ENCODE measurements at regions not wholly inside any gene's neighbourhood (a gene's known extent, or its start where the extent isn't known, plus 50 kb on each side); places are given as distances from the start of the nearest gene placed in this dataset.
"Not testable (repeated sequence)": the region's sequence is repeated elsewhere in the genome, so short reads cannot be mapped to it uniquely, and the experiment has no call there.

DNA sequence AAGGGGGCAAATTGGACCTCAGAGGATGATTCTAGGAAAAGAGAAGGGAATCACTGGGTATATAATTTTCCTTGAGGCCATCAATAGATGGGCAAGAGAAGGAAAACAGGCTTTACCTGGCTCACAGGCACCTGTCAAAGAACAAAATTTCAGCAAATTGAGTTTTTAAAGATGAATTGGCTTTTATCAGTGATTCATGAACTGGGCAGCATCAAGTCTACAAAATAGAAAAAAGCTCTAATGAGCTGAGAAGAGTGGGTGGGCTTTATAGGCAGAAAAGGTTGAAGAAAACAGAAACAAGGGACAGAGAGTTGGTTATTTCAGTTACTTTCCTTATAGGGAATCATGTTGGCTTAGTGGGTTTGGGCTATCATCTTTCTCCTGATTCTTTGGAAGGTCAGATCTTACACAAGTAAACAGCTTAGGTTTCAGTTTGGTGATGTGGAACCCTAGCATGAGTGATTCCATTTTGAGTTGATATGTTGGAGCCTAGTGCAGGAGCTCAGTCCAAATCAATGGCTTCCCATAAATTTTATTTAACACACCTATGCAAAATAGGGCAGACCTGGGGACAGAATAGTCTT is 120.7 kb upstream of the MED14 start:
- no peak for DNase-seq (ENCODE audit: extremely low spot score)
- ChIA-PET CTCF (no interaction called here), POLR2A (no interaction called here)
- TF ChIP-seq, protein P1, sequence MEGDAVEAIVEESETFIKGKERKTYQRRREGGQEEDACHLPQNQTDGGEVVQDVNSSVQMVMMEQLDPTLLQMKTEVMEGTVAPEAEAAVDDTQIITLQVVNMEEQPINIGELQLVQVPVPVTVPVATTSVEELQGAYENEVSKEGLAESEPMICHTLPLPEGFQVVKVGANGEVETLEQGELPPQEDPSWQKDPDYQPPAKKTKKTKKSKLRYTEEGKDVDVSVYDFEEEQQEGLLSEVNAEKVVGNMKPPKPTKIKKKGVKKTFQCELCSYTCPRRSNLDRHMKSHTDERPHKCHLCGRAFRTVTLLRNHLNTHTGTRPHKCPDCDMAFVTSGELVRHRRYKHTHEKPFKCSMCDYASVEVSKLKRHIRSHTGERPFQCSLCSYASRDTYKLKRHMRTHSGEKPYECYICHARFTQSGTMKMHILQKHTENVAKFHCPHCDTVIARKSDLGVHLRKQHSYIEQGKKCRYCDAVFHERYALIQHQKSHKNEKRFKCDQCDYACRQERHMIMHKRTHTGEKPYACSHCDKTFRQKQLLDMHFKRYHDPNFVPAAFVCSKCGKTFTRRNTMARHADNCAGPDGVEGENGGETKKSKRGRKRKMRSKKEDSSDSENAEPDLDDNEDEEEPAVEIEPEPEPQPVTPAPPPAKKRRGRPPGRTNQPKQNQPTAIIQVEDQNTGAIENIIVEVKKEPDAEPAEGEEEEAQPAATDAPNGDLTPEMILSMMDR (IDR thresholded peaks at IDR 0.05; ENCODE audit: control extremely low read depth, extremely low read depth, low read depth, missing control alignments) = no peak

DNA sequence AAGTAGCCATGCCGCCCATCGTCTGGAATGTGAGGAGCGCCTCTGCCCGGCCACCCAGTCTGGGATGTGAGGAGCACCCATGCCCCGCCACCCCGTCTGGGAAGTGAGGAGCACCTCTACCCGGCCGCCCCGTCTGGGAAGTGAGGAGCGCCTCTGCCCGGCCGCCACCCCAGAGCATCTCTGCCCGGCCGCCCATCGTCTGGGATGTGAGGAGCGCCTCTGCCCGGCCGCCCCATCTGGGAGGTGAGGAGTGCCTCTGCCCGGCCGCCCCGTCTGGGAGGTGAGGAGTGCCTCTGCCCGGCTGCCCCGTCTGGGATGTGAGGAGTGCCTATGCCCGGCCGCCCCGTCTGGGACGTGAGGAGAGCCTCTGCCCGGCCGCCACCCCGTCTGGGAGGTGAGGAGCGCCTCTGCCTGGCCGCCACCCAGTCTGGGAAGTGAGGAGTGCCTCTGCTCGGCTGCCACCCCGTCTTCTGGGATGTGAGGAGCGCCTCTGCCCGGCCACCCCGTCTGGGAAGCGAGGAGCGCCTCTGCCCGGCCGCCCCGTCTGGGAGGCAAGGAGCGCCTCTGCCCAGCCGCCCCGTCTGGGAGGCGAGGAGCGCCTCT is 126.7 kb upstream of the MED14 start:
- POLR2A ChIA-PET; CTCF ChIA-PET; DNase-seq (ENCODE audit: extremely low spot score): not testable (repeated sequence)

DNA sequence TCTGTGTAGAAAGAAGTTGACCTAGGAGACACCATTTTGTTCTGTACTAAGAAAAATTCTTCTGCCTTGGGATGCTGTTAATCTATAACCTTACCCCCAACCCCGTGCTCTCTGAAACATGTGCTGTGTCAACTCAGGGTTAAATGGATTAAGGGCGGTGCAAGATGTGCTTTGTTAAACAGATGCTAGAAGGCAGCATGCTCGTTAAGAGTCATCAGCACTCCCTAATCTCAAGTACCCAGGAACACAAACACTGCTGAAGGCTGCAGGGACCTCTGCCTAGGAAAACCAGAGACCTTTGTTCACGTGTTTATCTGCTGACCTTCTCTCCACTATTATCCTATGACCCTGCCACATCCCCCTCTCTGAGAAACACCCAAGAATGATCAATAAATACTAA is 127.9 kb upstream of the MED14 start:
- CTCF ChIA-PET, POLR2A ChIA-PET: not testable (repeated sequence)

DNA sequence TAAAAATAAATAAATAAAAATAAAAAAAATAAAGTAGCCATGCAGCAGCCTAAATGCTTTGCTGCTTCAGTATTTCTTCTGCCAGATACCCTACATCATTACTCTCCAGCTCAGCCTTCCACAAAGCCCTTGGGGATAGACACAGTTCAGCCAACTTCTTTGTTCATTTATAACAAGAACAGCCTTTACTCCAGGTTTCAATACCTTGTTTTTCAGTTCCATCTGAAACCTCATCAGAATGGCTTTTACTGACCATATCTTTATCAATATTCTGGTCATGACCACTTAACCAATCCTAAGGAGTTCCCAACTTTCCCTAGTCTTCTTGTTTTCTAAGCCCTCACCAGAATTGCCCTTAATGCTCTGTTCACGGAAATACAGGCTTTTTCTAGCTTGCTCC is 128.3 kb upstream of the MED14 start:
- DNase-seq (ENCODE audit: extremely low spot score) = no peak

More for the DNA sequence above, 127.9 kb upstream of the MED14 start:
- not testable (repeated sequence) for DNase-seq (ENCODE audit: extremely low spot score)

DNA sequence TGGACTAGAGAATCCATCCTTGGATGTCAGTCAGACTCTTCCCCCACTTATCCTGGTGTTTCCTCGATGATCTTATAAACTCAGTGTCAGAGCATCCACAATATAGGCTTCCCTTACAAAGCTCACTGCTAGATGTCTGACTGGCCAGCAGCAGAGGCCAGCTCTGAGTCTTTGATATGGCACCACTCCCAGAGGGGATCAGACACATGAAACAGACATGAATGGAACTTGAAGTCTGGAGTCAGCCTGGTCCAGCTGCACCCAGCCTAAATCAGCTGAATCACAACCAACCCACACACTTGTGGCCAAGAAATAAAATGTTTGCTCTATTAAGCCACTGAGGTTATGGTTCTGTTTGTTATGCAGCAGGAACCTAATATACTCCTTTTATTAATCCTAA is 129.6 kb upstream of the MED14 start:
- POLR2A ChIA-PET = no interaction called here
- DNase-seq (ENCODE audit: extremely low spot score) = no peak
- CTCF ChIA-PET = interaction anchor here (1.4 kb wide), 1 partner anchor 15 kb away, joined by 3 read pairs; no protein-coding TSS in a partner anchor
- TF ChIP-seq, protein P1 (IDR thresholded peaks at IDR 0.05; ENCODE audit: control extremely low read depth, extremely low read depth, low read depth, missing control alignments) = no peak

More for the DNA sequence above, 128.3 kb upstream of the MED14 start:
- TF ChIP-seq, protein P1 (IDR thresholded peaks at IDR 0.05; ENCODE audit: control extremely low read depth, extremely low read depth, low read depth, missing control alignments) = no peak
- ChIA-PET CTCF (no interaction called here), POLR2A (no interaction called here)

DNA sequence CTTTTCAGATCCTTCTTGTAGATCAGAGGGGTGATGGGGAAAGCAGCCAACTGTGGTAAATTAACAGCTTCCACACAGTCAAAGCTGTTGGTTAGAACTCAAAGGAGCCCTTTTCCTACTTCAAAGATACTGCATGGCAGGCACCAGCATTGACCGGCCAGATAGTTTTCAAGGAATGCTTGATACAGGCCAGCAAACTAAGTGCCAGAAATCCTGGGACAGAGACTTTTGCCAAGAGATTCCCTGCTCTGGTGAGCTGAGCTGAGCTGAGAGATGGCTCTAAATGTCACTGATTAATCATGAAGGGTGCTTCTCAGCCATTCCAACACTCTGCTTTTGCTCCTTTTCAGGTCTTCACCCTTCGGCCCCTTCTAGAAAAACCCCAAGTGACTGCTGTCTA is 131.6 kb upstream of the MED14 start:
- ChIA-PET CTCF (interaction anchor here (1.1 to 2.5 kb wide), 2 partner anchors 11 to 19 kb away, joined by 3 to 8 read pairs; no protein-coding TSS in a partner anchor), POLR2A (no interaction called here)
- TF ChIP-seq, protein P1 (IDR thresholded peaks at IDR 0.05; ENCODE audit: control extremely low read depth, extremely low read depth, low read depth, missing control alignments) = no peak
- DNase-seq (ENCODE audit: extremely low spot score) = no peak

DNA sequence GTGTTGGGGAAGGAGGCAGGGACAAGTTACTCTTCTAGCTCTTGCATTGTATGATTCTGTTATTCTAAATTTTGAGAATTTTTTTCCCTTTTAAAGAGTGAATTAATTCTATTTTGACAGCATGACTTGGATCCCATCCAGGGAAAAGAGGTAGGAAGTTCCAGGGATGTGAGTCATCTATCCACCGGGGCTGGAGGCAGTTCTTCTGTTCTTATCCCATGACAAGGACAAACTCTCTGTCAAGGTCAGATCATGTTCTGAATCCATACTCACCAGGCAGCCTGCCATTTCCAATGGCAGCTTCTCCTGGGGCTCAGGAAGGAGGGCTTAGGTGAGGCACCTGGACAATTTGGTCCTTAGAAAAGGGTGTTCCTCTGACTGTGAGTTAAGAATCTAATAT is 132.0 kb upstream of the MED14 start:
- POLR2A ChIA-PET = no interaction called here
- TF ChIP-seq, protein P1 (IDR thresholded peaks at IDR 0.05; ENCODE audit: control extremely low read depth, extremely low read depth, low read depth, missing control alignments) = no peak
- CTCF ChIA-PET = interaction anchor here (1.1 to 2.5 kb wide), 2 partner anchors 11 to 19 kb away, joined by 3 to 8 read pairs; no protein-coding TSS in a partner anchor
- DNase-seq (ENCODE audit: extremely low spot score) = no peak

Data from GM10248 (cell line).